Endodermal cell (in vitro differentiated cells): ENCODE measurements at regions not wholly inside any gene's neighbourhood (a gene's known extent, or its start where the extent isn't known, plus 50 kb on each side); places are given as distances from the start of the nearest gene placed in this dataset.

Experiments used
- DNase-seq: peaks from one replicate; pipeline ENCODE4 v3.0.0-alpha.2; 2017
- H3K27ac ChIP-seq: 2 replicates; pipeline ENCODE4 v1.5.1; 2013; ENCODE audit warnings: mild to moderate bottlenecking, low read depth, low read length, moderate library complexity
- H3K27me3 ChIP-seq: 2 replicates; pipeline ENCODE4 v1.6.1; 2013; ENCODE audit warnings: mild to moderate bottlenecking, low read length, moderate library complexity; ENCODE audit not compliant: insufficient read depth, control insufficient read depth, poor library complexity, severe bottlenecking
- H3K36me3 ChIP-seq: 2 replicates; pipeline ENCODE4 v1.7.0; 2013; ENCODE audit warnings: mild to moderate bottlenecking, low read length, moderate library complexity; ENCODE audit not compliant: control insufficient read depth, insufficient read depth
- H3K4me1 ChIP-seq: one replicate; pipeline ENCODE4 v1.7.0; 2013; ENCODE audit warnings: low read length; ENCODE audit not compliant: control insufficient read depth, insufficient read depth
- H3K4me3 ChIP-seq: 2 replicates; pipeline ENCODE4 v1.5.1; 2013; ENCODE audit warnings: mild to moderate bottlenecking, low read length, moderate library complexity
- H3K9ac ChIP-seq: 2 replicates; pipeline ENCODE4 v1.6.1; 2013; ENCODE audit warnings: mild to moderate bottlenecking, low read length, moderate library complexity; ENCODE audit not compliant: poor library complexity, severe bottlenecking; ENCODE audit errors: extremely low read depth
- H3K9me3 ChIP-seq: 2 replicates; pipeline ENCODE4 v1.6.1; 2013; ENCODE audit warnings: mild to moderate bottlenecking, low read length, moderate library complexity; ENCODE audit not compliant: control insufficient read depth
- H3K27ac Mint-ChIP-seq: 2 replicates; pipeline ENCODE4 v1.8.0; 2020; ENCODE audit warnings: mixed read lengths
- H3K27me3 Mint-ChIP-seq: 2 replicates; pipeline ENCODE4 v1.8.0; 2021; ENCODE audit warnings: mild to moderate bottlenecking, mixed read lengths; ENCODE audit not compliant: insufficient read depth
- H3K36me3 Mint-ChIP-seq: 2 replicates; pipeline ENCODE4 v1.8.0; 2020; ENCODE audit warnings: low read depth, mixed read lengths
- H3K4me1 Mint-ChIP-seq: 2 replicates; pipeline ENCODE4 v1.8.0; 2020; ENCODE audit warnings: mixed read lengths
- H3K4me3 Mint-ChIP-seq: 2 replicates; pipeline ENCODE4 v1.8.0; 2020; ENCODE audit warnings: mild to moderate bottlenecking, moderate library complexity, mixed read lengths
- H3K9me3 Mint-ChIP-seq: 2 replicates; pipeline ENCODE4 v1.8.0; 2020; ENCODE audit warnings: mild to moderate bottlenecking, mixed read lengths
- CTCF ChIP-seq: fragments of 200-600 bp; sonication (generic); conservative IDR thresholded peaks from 2 replicates; pipeline ENCODE4 v1.5.0; 2021; ENCODE audit warnings: antibody characterized with exemption, mild to moderate bottlenecking
- WGBS, 2 experiments: methylation state at CpG; one replicate each; pipeline versions ENCODE4 v1.1.5 to v1.1.7; 2013; ENCODE audit warnings: missing lambda C conversion rate in 2 of 2, mixed read lengths in 1 of 2; ENCODE audit not compliant: insufficient coverage in 1 of 2, insufficient read length in 1 of 2; 5-methylcytosine and 5-hydroxymethylcytosine counted together

GRCh38 chr1:83734420-83734819, 264.5 kb downstream of the TTLL7 start:
- TF ChIP-seq CTCF, result no peak
- Mint-ChIP-seq H3K9me3 (no peaks in the 10 kb centered on the region), H3K36me3 (no peaks in the 10 kb centered on the region), H3K27me3 (peaks cover 1% of the 10 kb centered on the region), H3K4me1 (no peaks in the 10 kb centered on the region), H3K27ac (no peak overlapping the region), H3K4me3 (no peak overlapping the region)
- Histone ChIP-seq H3K9me3 (no peaks in the 10 kb centered on the region), H3K4me3 (no peak overlapping the region), H3K4me1 (no peaks in the 10 kb centered on the region), H3K27ac (no peak overlapping the region), H3K27me3 (no peaks in the 10 kb centered on the region), H3K9ac (no peak overlapping the region), H3K36me3 (no peaks in the 10 kb centered on the region)
- 80 to 97% methylated on average over 1 to 13 of the region's 13 CpGs for WGBS, 2 experiments
- DNase-seq, result no peak

GRCh38 chr1:83725735-83726360, 273.1 kb downstream of the TTLL7 start:
- no peak for DNase-seq
- H3K4me1 ChIP-seq, result no peaks in the 10 kb centered on the region
- no peaks in the 10 kb centered on the region for H3K27me3 ChIP-seq
- no peak overlapping the region for H3K27ac Mint-ChIP-seq
- 91 to 96% methylated on average over 5 of the region's 5 CpGs for WGBS, 2 experiments
- no peaks in the 10 kb centered on the region for H3K9me3 ChIP-seq
- no peak overlapping the region for H3K4me3 Mint-ChIP-seq
- H3K9ac ChIP-seq, result no peak overlapping the region
- no peak overlapping the region for H3K4me3 ChIP-seq
- H3K27ac ChIP-seq, result no peak overlapping the region
- H3K4me1 Mint-ChIP-seq, result peaks cover 2% of the 10 kb centered on the region
- no peaks in the 10 kb centered on the region for H3K36me3 ChIP-seq
- H3K36me3 Mint-ChIP-seq, result no peaks in the 10 kb centered on the region
- no peak for TF ChIP-seq CTCF
- no peaks in the 10 kb centered on the region for H3K27me3 Mint-ChIP-seq
- H3K9me3 Mint-ChIP-seq, result no peaks in the 10 kb centered on the region

- no peak overlapping the region for H3K4me3 ChIP-seq
- no peak for TF ChIP-seq CTCF
- H3K27ac ChIP-seq, result no peak overlapping the region
- DNase-seq, result no peak
- H3K27me3 Mint-ChIP-seq, result peaks cover 2% of the 10 kb centered on the region
- H3K4me3 Mint-ChIP-seq, result no peak overlapping the region
- no peaks in the 10 kb centered on the region for H3K4me1 ChIP-seq
- no peak overlapping the region for H3K9ac ChIP-seq
- H3K27ac Mint-ChIP-seq, result no peak overlapping the region
- H3K4me1 Mint-ChIP-seq, result peaks cover 10% of the 10 kb centered on the region
- H3K27me3 ChIP-seq, result no peaks in the 10 kb centered on the region
- H3K36me3 Mint-ChIP-seq, result no peaks in the 10 kb centered on the region
- no peaks in the 10 kb centered on the region for H3K9me3 ChIP-seq
- H3K9me3 Mint-ChIP-seq, result no peaks in the 10 kb centered on the region
- 92 to 98% methylated on average over 5 to 6 of the region's 6 CpGs for WGBS, 2 experiments
- H3K36me3 ChIP-seq, result no peaks in the 10 kb centered on the region
These were observed 280.6 kb downstream of the TTLL7 start for GRCh38 chr1:83718338-83718737.
